CD4-positive, alpha-beta T cell (primary cell): ENCODE measurements at regions not wholly inside any gene's neighbourhood (a gene's known extent, or its start where the extent isn't known, plus 50 kb on each side); places are given as distances from the start of the nearest gene placed in this dataset.

Experiments used
- ATAC-seq: fragments of 200-7000 bp; cut with Tn5 transposase; one replicate; pipeline ENCODE4 v1.10.0; 2022; ENCODE audit warnings: mild to moderate bottlenecking; ENCODE audit not compliant: poor library complexity
- CTCF ChIA-PET: fragments of 350-600 bp; sonication (Branson Sonifier 250); formaldehyde crosslinking; loops from one replicate; lab custom pipeline; 2021; ENCODE audit warnings: antibody characterized with exemption, inconsistent platforms; lab: Charles Lee
- POLR2A ChIA-PET: fragments of 350-600 bp; sonication (Branson Sonifier 250); formaldehyde crosslinking; loops from one replicate; lab custom pipeline; 2021; ENCODE audit warnings: antibody characterized with exemption, inconsistent platforms; lab: Charles Lee
- DNase-seq, 14 experiments: peaks; one replicate each; pipeline ENCODE4 v3.0.0-alpha.2; 2013 to 2020; ENCODE audit warnings: mixed read lengths in 2 of 14
- H3K27ac ChIP-seq, 2 donors: one replicate each; pipeline versions ENCODE4 v1.5.1 to v1.7.0; 2013; ENCODE audit warnings: low read length in 2 of 2, low read depth in 1 of 2, mild to moderate bottlenecking in 1 of 2
- H3K27me3 ChIP-seq, 2 experiments: 1 replicate in 1 of 2; 2 replicates in 1 of 2; pipeline versions ENCODE4 v1.6.1 to v1.7.0; 2013; ENCODE audit warnings: low read length in 2 of 2, control low read depth in 1 of 2, mild to moderate bottlenecking in 1 of 2, moderate library complexity in 1 of 2; ENCODE audit not compliant: insufficient read depth in 2 of 2, control insufficient read depth in 1 of 2
- H3K36me3 ChIP-seq: one replicate; pipeline ENCODE4 v1.6.1; 2013; ENCODE audit warnings: low read length, control low read depth; ENCODE audit not compliant: insufficient read depth
- H3K4me1 ChIP-seq: one replicate; pipeline ENCODE4 v1.6.1; 2013; ENCODE audit warnings: low read length, control low read depth; ENCODE audit not compliant: insufficient read depth
- H3K4me3 ChIP-seq: one replicate; pipeline ENCODE4 v1.5.1; 2013; ENCODE audit warnings: mild to moderate bottlenecking, low read length, moderate library complexity
- H3K9me3 ChIP-seq, 2 experiments: 1 replicate in 1 of 2; 2 replicates in 1 of 2; pipeline versions ENCODE4 v1.6.1 to v1.7.0; 2013; ENCODE audit warnings: low read length in 2 of 2, mild to moderate bottlenecking in 2 of 2, control low read depth in 1 of 2, moderate library complexity in 1 of 2; ENCODE audit not compliant: control insufficient read depth in 1 of 2, insufficient read depth in 1 of 2
- H3K27ac Mint-ChIP-seq: one replicate; pipeline ENCODE4 v1.8.0; 2020; ENCODE audit warnings: mixed read lengths
- H3K27me3 Mint-ChIP-seq: one replicate; pipeline ENCODE4 v1.8.0; 2021; ENCODE audit warnings: mixed read lengths
- H3K36me3 Mint-ChIP-seq: one replicate; pipeline ENCODE4 v1.8.0; 2021; ENCODE audit warnings: low read depth, mixed read lengths
- H3K4me1 Mint-ChIP-seq: one replicate; pipeline ENCODE4 v1.8.0; 2021; ENCODE audit warnings: low read depth, mixed read lengths
- H3K4me3 Mint-ChIP-seq: one replicate; pipeline ENCODE4 v1.8.0; 2020; ENCODE audit warnings: mild to moderate bottlenecking, mixed read lengths
- H3K9me3 Mint-ChIP-seq: one replicate; pipeline ENCODE4 v1.8.0; 2020; ENCODE audit warnings: mixed read lengths
- intact Hi-C, 2 experiments: fragments of 100-400 bp; cut with DNase I in 1 of 2; cut with micrococcal nuclease in 1 of 2; formaldehyde crosslinking; loops; one replicate each; pipeline versions ENCODE4 v1.15.1 to v1.9.0; 2023 to 2025; cut with DNase I, micrococcal nuclease
- TF ChIP-seq, protein P1 (sequence below): fragments of 200-600 bp; IDR thresholded peaks from one replicate; pipeline ENCODE4 v1.8.0; 2022; ENCODE audit warnings: antibody characterized with exemption, mild to moderate bottlenecking

DNA sequence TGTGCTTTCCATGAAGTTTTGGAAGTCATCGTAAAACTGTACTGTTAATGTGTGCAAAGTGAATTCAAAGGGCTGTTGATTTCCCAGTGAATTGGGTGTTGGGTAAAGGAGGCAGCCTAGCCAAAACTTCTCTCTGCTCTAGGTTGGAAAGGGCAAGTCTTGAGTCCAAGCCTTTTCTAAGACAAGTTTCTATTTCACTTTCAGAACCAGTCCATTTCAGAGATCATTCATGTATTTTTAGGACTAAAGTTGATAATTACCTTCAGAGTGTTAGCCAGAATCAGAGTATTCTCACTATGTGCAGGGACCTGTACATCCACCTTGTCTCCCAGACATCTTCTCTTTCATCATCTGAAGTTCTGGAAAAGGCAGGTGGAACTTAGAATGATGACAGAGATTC, 636.1 kb upstream of the KLHL29 start:
- DNase-seq = no peak
- Histone ChIP-seq H3K9me3 (peaks cover 0 to 8% of the 10 kb centered on the region in 2 experiments), H3K4me3 (no peak overlapping the region), H3K27me3 (no peaks in the 10 kb centered on the region), H3K4me1 (no peaks in the 10 kb centered on the region), H3K36me3 (no peaks in the 10 kb centered on the region), H3K27ac (no peak overlapping the region)
- POLR2A ChIA-PET = no interaction called here
- CTCF ChIA-PET = no interaction called here
- no peak overlapping the region for H3K4me3 Mint-ChIP-seq
- no peaks in the 10 kb centered on the region for H3K4me1 Mint-ChIP-seq
- no peak overlapping the region for H3K27ac Mint-ChIP-seq
- H3K9me3 Mint-ChIP-seq = peaks cover 8% of the 10 kb centered on the region
- no peak for ATAC-seq
- H3K36me3 Mint-ChIP-seq = no peaks in the 10 kb centered on the region
- TF ChIP-seq, protein P1, sequence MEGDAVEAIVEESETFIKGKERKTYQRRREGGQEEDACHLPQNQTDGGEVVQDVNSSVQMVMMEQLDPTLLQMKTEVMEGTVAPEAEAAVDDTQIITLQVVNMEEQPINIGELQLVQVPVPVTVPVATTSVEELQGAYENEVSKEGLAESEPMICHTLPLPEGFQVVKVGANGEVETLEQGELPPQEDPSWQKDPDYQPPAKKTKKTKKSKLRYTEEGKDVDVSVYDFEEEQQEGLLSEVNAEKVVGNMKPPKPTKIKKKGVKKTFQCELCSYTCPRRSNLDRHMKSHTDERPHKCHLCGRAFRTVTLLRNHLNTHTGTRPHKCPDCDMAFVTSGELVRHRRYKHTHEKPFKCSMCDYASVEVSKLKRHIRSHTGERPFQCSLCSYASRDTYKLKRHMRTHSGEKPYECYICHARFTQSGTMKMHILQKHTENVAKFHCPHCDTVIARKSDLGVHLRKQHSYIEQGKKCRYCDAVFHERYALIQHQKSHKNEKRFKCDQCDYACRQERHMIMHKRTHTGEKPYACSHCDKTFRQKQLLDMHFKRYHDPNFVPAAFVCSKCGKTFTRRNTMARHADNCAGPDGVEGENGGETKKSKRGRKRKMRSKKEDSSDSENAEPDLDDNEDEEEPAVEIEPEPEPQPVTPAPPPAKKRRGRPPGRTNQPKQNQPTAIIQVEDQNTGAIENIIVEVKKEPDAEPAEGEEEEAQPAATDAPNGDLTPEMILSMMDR = no peak
- intact Hi-C loops = no loop called here
- no peaks in the 10 kb centered on the region for H3K27me3 Mint-ChIP-seq

DNA sequence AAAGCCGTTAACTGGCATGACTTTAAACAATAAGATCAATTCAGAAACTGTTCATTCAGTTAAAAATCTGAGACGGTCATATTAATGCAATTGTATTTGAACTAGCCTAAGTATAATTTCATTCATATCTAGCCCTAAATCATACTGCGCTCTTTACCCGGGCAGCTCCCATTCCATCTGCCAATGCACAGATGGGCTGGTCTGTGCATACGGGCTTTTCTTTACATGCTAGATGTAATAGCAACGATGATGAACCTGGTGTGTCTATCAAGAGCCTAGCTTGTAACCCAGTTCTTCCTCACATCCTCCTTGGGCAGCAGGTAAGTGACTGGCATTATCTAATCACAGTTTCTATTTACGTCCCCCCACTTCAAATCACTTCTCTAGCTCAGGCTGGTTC, 631.5 kb upstream of the KLHL29 start:
- Mint-ChIP-seq H3K4me3 (no peak overlapping the region), H3K9me3 (peaks cover 10% of the 10 kb centered on the region), H3K27me3 (no peaks in the 10 kb centered on the region), H3K36me3 (no peaks in the 10 kb centered on the region), H3K4me1 (no peaks in the 10 kb centered on the region), H3K27ac (no peak overlapping the region)
- POLR2A ChIA-PET = no interaction called here
- H3K36me3 ChIP-seq = no peaks in the 10 kb centered on the region
- H3K9me3 ChIP-seq = no peaks in the 10 kb centered on the region
- TF ChIP-seq, protein P1 = no peak
- no peak for DNase-seq
- intact Hi-C loops = no loop called here
- H3K27ac ChIP-seq = no peak overlapping the region
- no peaks in the 10 kb centered on the region for H3K27me3 ChIP-seq
- H3K4me3 ChIP-seq = no peak overlapping the region
- no peak for ATAC-seq
- no peaks in the 10 kb centered on the region for H3K4me1 ChIP-seq
- CTCF ChIA-PET = no interaction called here

DNA sequence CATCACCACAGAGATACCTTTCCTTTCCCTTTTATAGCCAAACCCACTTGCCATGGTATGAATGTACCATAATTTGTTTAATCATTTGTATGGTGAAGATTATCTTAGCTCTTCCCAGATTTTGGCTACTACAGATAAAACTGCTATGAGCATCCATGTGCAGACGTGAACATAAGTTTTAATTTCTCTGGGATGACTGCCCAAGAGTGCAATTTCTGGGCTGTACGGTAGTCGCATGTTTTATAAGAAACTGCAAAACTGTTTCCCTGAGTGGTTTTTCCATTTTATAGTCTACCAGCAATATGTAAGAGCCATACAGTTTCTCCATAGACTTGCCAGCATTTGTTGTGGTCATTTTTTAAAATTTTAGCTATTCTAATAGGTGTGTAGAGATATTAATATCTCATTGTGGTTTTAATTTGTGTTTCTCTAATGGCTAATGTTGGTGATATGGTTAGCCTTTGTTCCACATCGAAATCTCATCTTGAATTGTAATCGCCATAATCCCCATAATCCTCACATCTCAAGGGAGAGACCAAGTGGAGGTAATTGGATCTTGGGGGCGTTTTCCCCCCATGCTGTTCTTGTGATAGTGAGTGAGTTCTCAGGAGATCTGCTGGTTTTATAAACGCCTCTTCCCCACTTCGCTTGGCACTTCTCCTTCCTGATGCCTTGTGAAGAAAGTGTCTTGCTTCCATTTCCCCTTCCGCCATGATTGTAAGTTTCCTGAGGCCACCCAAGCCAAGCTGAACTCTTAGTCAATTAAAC, 628.5 kb upstream of the KLHL29 start:
- H3K27ac ChIP-seq = no peak overlapping the region
- TF ChIP-seq, protein P1 = no peak
- H3K36me3 ChIP-seq = no peaks in the 10 kb centered on the region
- Mint-ChIP-seq H3K36me3 (no peaks in the 10 kb centered on the region), H3K4me3 (no peak overlapping the region), H3K27ac (no peak overlapping the region), H3K9me3 (peaks cover 9% of the 10 kb centered on the region), H3K27me3 (no peaks in the 10 kb centered on the region), H3K4me1 (no peaks in the 10 kb centered on the region)
- DNase-seq (no peak), ATAC-seq (no peak)
- H3K9me3 ChIP-seq = no peaks in the 10 kb centered on the region
- POLR2A ChIA-PET = no interaction called here
- CTCF ChIA-PET = no interaction called here
- H3K4me1 ChIP-seq = no peaks in the 10 kb centered on the region
- intact Hi-C loops = no loop called here
- H3K4me3 ChIP-seq = no peak overlapping the region
- no peaks in the 10 kb centered on the region for H3K27me3 ChIP-seq
